ENCODE measurements at regions not wholly inside any gene's neighbourhood (a gene's known extent, or its start where the extent isn't known, plus 50 kb on each side); places are given as distances from the start of the nearest gene placed in this dataset.
"Not testable (repeated sequence)": the region's sequence is repeated elsewhere in the genome, so short reads cannot be mapped to it uniquely, and the experiment has no call there.

GRCh38 chr16:29271721-29272675 lies 134.5 kb downstream of the NPIPB11 start:
- FAIRE-seq: not testable (repeated sequence)

- not testable (repeated sequence) for FAIRE-seq
Observed at GRCh38 chr16:29270923-29271322, 135.6 kb downstream of the NPIPB11 start.

- not testable (repeated sequence) for FAIRE-seq
Observed at GRCh38 chr16:29270033-29270432, 136.5 kb downstream of the NPIPB11 start.

- FAIRE-seq: not testable (repeated sequence)
Observed at GRCh38 chr16:29269192-29269811, 137.2 kb downstream of the NPIPB11 start.

GRCh38 chr16:29268785-29269191 lies 137.7 kb downstream of the NPIPB11 start:
- not testable (repeated sequence) for FAIRE-seq

GRCh38 chr16:29268348-29268747 lies 138.2 kb downstream of the NPIPB11 start:
- FAIRE-seq: not testable (repeated sequence)

GRCh38 chr16:29267891-29268290 lies 138.6 kb downstream of the NPIPB11 start:
- FAIRE-seq: not testable (repeated sequence)

- not testable (repeated sequence) for FAIRE-seq
Observed at GRCh38 chr16:29267055-29267619, 139.4 kb downstream of the NPIPB11 start.

GRCh38 chr16:29266612-29267011 lies 139.9 kb downstream of the NPIPB11 start:
- FAIRE-seq: not testable (repeated sequence)

- not testable (repeated sequence) for FAIRE-seq
Observed at GRCh38 chr16:29265255-29265853, 141.2 kb downstream of the NPIPB11 start.

GRCh38 chr16:29264080-29264837 lies 142.3 kb downstream of the NPIPB11 start:
- not testable (repeated sequence) for FAIRE-seq

- not testable (repeated sequence) for FAIRE-seq
Observed at GRCh38 chr16:29262725-29263124, 143.8 kb downstream of the NPIPB11 start.

GRCh38 chr16:29261427-29262248 lies 144.9 kb downstream of the NPIPB11 start:
- not testable (repeated sequence) for FAIRE-seq

- not testable (repeated sequence) for FAIRE-seq
Observed at GRCh38 chr16:29260683-29261426, 145.7 kb downstream of the NPIPB11 start.

GRCh38 chr16:29259635-29260457 lies 146.7 kb downstream of the NPIPB11 start:
- FAIRE-seq: not testable (repeated sequence)

- not testable (repeated sequence) for FAIRE-seq
Observed at GRCh38 chr16:29258946-29259634, 147.4 kb downstream of the NPIPB11 start.

- not testable (repeated sequence) for FAIRE-seq
Observed at GRCh38 chr16:29257419-29258336, 148.8 kb downstream of the NPIPB11 start.

Data from colon (tissue), 2 donors.